Smooth muscle cell (in vitro differentiated cells): ENCODE measurements at regions not wholly inside any gene's neighbourhood (a gene's known extent, or its start where the extent isn't known, plus 50 kb on each side); places are given as distances from the start of the nearest gene placed in this dataset.

ENCODE experiments used
- DNase-seq: peaks from one replicate; lab custom pipeline; 2025; ENCODE audit not compliant: unreplicated experiment; lab: John Stamatoyannopoulos, UW
- H2AFZ ChIP-seq: fragments of 200-600 bp; sonication (generic); 2 replicates; pipeline ENCODE4 v1.6.0; 2016; ENCODE audit warnings: antibody characterized with exemption, low read depth, mild to moderate bottlenecking
- H3F3A ChIP-seq: fragments of 200-600 bp; sonication (generic); 2 replicates; pipeline ENCODE4 v1.6.0; 2017; ENCODE audit warnings: antibody characterized with exemption, low read depth
- H3K27ac ChIP-seq: fragments of 200-600 bp; sonication (generic); 2 replicates; pipeline ENCODE4 v1.5.1; 2016; ENCODE audit warnings: low read depth, mild to moderate bottlenecking
- H3K27me3 ChIP-seq: fragments of 200-600 bp; sonication (generic); 2 replicates; pipeline ENCODE4 v1.6.1; 2016; ENCODE audit warnings: low read depth, mild to moderate bottlenecking
- H3K36me3 ChIP-seq: fragments of 200-600 bp; sonication (generic); 2 replicates; pipeline ENCODE4 v1.5.1; 2016; ENCODE audit warnings: low read depth
- H3K4me1 ChIP-seq: fragments of 200-600 bp; sonication (generic); 2 replicates; pipeline ENCODE4 v1.5.1; 2016; ENCODE audit warnings: low read depth
- H3K4me2 ChIP-seq: fragments of 200-600 bp; sonication (generic); 2 replicates; pipeline ENCODE4 v1.6.0; 2016; ENCODE audit warnings: mild to moderate bottlenecking
- H3K4me3 ChIP-seq: fragments of 200-600 bp; sonication (generic); 2 replicates; pipeline ENCODE4 v1.5.1; 2016; ENCODE audit warnings: mild to moderate bottlenecking
- H3K79me2 ChIP-seq: fragments of 200-600 bp; sonication (generic); 2 replicates; pipeline ENCODE4 v1.6.0; 2016; ENCODE audit warnings: low read depth, mild to moderate bottlenecking
- H3K9ac ChIP-seq: fragments of 200-600 bp; sonication (generic); 2 replicates; pipeline ENCODE4 v1.6.0; 2016; ENCODE audit warnings: low read depth
- H3K9me3 ChIP-seq: fragments of 200-600 bp; sonication (generic); replicated peaks from 2 replicates; pipeline ENCODE4 v1.5.1; 2016; ENCODE audit warnings: low read depth
- H4K20me1 ChIP-seq: fragments of 200-600 bp; sonication (generic); 2 replicates; pipeline ENCODE4 v1.6.0; 2016; ENCODE audit warnings: low read depth
- CTCF ChIP-seq: fragments of 200-600 bp; sonication (generic); IDR thresholded peaks from 2 replicates; pipeline ENCODE4 v1.5.1; 2017; ENCODE audit warnings: borderline replicate concordance, mild to moderate bottlenecking, antibody characterized with exemption; ENCODE audit not compliant: insufficient read depth, poor library complexity, severe bottlenecking
- WGBS: methylation state at CpG from one replicate; pipeline ENCODE4 v1.1.7; 2016; ENCODE audit warnings: low lambda C conversion rate; 5-methylcytosine and 5-hydroxymethylcytosine counted together

GRCh38 chr16:13781169-13781564 is 138.8 kb upstream of the ERCC4 start:
- Histone ChIP-seq H3F3A (no peaks in the 10 kb centered on the region), H3K9ac (no peak overlapping the region), H3K9me3 (no peaks in the 10 kb centered on the region), H3K79me2 (no peaks in the 10 kb centered on the region), H3K36me3 (no peaks in the 10 kb centered on the region), H2AFZ (no peak overlapping the region), H3K4me1 (no peaks in the 10 kb centered on the region), H3K27me3 (no peaks in the 10 kb centered on the region), H3K4me2 (no peak overlapping the region), H4K20me1 (no peaks in the 10 kb centered on the region), H3K27ac (no peak overlapping the region), H3K4me3 (no peak overlapping the region)
- DNase-seq = no peak
- WGBS = 92% methylated on average over 7 of the region's 7 CpGs
- TF ChIP-seq CTCF = no peak

GRCh38 chr16:13781575-13782338 is 138.2 kb upstream of the ERCC4 start:
- Histone ChIP-seq H3K9ac (no peak overlapping the region), H3K36me3 (no peaks in the 10 kb centered on the region), H3K9me3 (no peaks in the 10 kb centered on the region), H3K79me2 (no peaks in the 10 kb centered on the region), H3K27me3 (no peaks in the 10 kb centered on the region), H3K4me1 (no peaks in the 10 kb centered on the region), H3K27ac (no peak overlapping the region), H3F3A (no peaks in the 10 kb centered on the region), H2AFZ (no peak overlapping the region), H3K4me2 (no peak overlapping the region), H3K4me3 (no peak overlapping the region), H4K20me1 (no peaks in the 10 kb centered on the region)
- no peak for TF ChIP-seq CTCF
- WGBS = 81% methylated on average over 8 of the region's 8 CpGs
- DNase-seq = no peak

- Histone ChIP-seq H3K36me3 (no peaks in the 10 kb centered on the region), H3K4me3 (no peak overlapping the region), H3K27ac (no peak overlapping the region), H4K20me1 (no peaks in the 10 kb centered on the region), H3K27me3 (no peaks in the 10 kb centered on the region), H3K4me1 (no peaks in the 10 kb centered on the region), H3K9me3 (no peaks in the 10 kb centered on the region), H3F3A (no peaks in the 10 kb centered on the region), H3K4me2 (no peak overlapping the region), H3K79me2 (no peaks in the 10 kb centered on the region), H3K9ac (no peak overlapping the region), H2AFZ (no peak overlapping the region)
- TF ChIP-seq CTCF = no peak
- WGBS = 83% methylated on average over 4 of the region's 4 CpGs
- DNase-seq = no peak
Observed at GRCh38 chr16:13791095-13791494, 128.9 kb upstream of the ERCC4 start.

- Histone ChIP-seq H3K36me3 (no peaks in the 10 kb centered on the region), H3K4me1 (no peaks in the 10 kb centered on the region), H3K4me2 (no peak overlapping the region), H3K4me3 (no peak overlapping the region), H3K27ac (no peak overlapping the region), H3K27me3 (no peaks in the 10 kb centered on the region), H3K9ac (no peak overlapping the region), H2AFZ (no peak overlapping the region), H4K20me1 (no peaks in the 10 kb centered on the region), H3K9me3 (no peaks in the 10 kb centered on the region), H3K79me2 (no peaks in the 10 kb centered on the region), H3F3A (no peaks in the 10 kb centered on the region)
- no peak for DNase-seq
- 80% methylated on average over 3 of the region's 3 CpGs for WGBS
- no peak for TF ChIP-seq CTCF
Observed at GRCh38 chr16:13793841-13794409, 126.0 kb upstream of the ERCC4 start.
